Colon (tissue), 2 donors: ENCODE measurements at regions not wholly inside any gene's neighbourhood (a gene's known extent, or its start where the extent isn't known, plus 50 kb on each side); places are given as distances from the start of the nearest gene placed in this dataset.
"Not testable (repeated sequence)": the region's sequence is repeated elsewhere in the genome, so short reads cannot be mapped to it uniquely, and the experiment has no call there.

Experiments
- FAIRE-seq: peaks from 2 replicates; lab custom pipeline; 2012; peaks lifted over from hg19 to GRCh38; lab: Jason Lieb, UNC
- donor health status: control.
- donor health status: control.

GRCh38 chr2:11877764-11878163, 131.3 kb downstream of the LPIN1 start:
- no peak for FAIRE-seq

- FAIRE-seq = not testable (repeated sequence)
Observed at GRCh38 chr2:11885253-11885652, 138.8 kb downstream of the LPIN1 start.

GRCh38 chr2:11886899-11887298, 140.5 kb downstream of the LPIN1 start:
- not testable (repeated sequence) for FAIRE-seq

DNA sequence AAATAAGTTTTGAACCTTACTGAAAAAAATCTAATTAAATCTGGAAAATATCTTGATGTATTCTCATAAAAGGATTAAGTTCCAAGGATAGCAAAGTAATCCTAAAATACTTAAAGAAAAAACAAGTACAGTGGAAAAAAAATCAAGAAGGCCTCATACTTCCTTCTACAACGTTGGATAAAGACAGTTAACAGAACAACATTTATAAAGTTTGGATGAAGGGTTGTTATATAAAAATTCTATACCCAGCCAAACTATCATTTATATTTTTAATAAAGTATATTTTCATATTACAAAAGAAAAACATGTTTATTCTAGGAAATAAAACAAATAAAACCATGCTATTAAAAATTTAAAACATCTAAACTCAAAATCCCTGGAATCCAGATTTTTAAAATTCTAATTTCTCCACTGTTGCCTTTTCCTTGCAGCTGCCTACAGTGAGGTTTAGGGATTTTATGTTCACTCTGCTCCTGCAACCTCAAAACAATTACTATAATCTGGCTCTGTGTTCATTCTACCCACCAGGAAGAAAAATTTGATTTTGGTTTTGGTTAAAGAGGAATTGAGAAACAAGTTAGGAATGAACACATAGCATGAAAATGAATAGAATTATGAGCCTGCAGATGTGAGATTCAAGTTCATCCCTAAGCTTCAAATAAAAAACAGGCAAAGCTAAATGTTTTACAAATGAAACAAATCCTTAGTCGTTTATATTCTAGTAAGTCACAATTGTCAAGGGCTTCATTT, 142.8 kb downstream of the LPIN1 start:
- no peak for FAIRE-seq

DNA sequence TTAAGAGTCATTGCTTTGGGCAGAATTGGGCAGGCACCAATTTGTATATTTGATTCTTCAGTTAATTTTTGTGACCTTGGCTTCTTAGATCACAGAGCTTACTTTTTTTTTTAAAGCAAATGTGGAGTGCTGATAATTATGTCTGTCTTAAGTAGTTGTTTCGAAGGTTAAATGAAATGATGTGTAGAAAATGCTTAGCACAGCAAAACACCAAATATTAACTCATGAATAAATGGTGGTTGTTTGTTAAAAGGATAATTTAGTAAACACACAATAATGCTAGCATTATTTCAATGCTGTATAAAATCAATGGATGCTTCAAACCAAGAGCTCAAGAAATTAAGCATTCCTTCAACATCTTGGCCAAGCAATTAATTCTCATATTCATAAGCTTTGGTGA, 143.4 kb downstream of the LPIN1 start:
- FAIRE-seq = no peak

DNA sequence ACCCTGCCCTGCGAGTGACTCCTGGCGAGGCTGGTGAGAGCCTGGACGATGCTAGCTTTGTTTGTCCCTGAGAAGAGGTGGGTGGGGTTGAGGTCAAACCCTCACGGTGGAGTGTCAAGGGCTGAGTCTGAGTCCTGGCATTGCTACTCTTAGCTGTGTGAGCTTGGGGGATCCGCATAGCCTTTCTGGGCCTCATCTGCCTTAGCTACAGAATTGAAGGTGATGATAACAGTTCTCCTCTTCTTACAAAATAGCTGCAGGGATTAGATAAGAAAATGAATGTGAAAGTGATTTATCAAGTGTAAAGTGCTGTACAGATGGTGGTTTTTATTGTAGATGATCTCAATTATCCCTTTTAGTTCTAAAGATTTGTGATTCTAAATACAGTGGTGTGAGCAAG, 144.6 kb downstream of the LPIN1 start:
- no peak for FAIRE-seq

- FAIRE-seq = no peak
Observed at GRCh38 chr2:11891671-11892440, 145.4 kb downstream of the LPIN1 start.

DNA sequence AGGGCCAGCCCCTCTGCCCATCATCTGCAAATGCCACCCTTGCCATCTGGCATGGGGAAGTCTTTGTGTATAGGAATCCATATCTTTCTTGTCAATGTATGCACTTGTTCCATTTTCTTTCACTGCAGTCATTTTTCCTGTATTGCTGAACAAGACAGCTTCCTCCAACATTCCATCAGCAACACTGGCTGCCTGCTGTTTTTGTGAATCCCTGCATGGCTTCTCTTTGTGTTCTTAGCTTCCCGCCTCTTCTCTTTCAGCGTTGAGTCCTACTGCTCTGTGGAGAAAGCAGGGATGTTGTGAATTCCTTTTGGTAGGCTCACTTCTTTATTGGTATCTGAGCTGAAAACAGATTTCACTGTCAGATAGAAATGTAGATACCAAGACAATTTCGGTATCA, 150.0 kb downstream of the LPIN1 start:
- FAIRE-seq = no peak

- FAIRE-seq = no peak
Observed at GRCh38 chr2:11898576-11898975, 152.1 kb downstream of the LPIN1 start.

GRCh38 chr2:11899264-11899818, 152.9 kb downstream of the LPIN1 start:
- FAIRE-seq = no peak

DNA sequence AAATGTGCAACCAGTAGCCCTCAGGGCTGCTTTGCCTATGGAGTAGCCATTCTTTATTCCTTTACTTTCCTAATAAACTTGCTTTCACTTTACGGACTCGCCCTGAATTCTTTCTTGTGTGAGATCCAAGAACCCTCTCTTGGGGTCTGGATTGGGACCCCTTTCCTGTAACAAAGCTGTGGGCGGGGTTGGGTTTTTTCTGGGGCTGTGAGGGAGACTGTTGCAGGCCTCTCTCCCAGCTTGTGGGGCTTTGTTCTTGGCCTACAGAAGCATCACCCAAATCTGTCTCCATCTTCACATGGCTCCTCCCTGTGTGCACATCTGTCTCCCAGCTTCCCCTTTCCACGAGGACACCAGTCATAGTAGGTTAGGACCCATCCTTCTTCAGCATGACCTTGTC, 154.5 kb downstream of the LPIN1 start:
- not testable (repeated sequence) for FAIRE-seq

- FAIRE-seq = no peak
Observed at GRCh38 chr2:11901351-11902069, 155.1 kb downstream of the LPIN1 start.

DNA sequence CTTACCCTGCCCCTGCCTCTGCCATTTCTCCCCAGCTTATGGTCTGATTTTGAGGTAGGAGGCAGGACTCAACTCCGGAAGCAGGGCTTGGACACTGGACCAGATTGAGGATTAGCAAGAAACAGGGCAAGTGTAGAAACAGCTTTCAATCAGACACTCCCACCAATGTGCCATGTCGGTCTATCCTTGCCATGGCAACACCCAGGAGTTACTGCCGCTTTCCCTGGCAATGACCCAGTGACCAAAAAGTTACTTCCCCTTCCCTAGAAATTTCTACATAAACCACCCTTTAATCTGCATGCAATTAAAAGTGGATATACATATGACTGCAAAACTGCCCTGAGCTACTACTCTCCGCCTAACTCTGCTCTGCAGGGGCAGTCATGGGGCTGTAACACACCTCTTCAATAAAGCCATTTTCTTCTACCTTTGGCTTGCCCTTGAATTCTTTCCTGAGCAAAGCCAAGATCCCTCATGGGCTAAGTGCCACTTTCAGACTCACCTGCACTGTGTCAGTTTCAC, 156.7 kb downstream of the LPIN1 start:
- FAIRE-seq = no peak

DNA sequence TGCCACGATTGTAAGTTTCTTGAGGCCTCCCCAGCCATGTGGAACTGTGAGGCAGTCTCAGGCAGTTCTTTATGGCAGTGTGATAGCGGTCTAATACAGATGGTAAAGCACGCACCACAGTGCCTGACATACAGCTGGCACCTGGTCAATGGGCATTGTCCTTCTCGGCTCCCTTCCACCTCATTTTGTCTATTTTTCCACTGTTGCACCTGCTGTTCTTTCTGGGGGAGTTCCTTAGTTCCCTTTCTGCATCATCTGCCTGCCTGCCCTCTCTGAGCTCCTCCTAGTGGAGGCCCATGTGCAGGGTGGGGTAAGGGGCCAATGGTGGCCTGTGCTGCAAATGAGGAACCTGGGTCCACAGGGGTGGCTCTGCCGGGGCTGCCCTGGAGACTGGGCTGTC, 157.6 kb downstream of the LPIN1 start:
- no peak for FAIRE-seq

GRCh38 chr2:11904941-11905340, 158.5 kb downstream of the LPIN1 start:
- no peak for FAIRE-seq

GRCh38 chr2:11907190-11907589, 160.8 kb downstream of the LPIN1 start:
- FAIRE-seq = no peak

GRCh38 chr2:11910971-11911370, 164.5 kb downstream of the LPIN1 start:
- FAIRE-seq = no peak

- no peak for FAIRE-seq
Observed at GRCh38 chr2:11912980-11913379, 166.5 kb downstream of the LPIN1 start.

DNA sequence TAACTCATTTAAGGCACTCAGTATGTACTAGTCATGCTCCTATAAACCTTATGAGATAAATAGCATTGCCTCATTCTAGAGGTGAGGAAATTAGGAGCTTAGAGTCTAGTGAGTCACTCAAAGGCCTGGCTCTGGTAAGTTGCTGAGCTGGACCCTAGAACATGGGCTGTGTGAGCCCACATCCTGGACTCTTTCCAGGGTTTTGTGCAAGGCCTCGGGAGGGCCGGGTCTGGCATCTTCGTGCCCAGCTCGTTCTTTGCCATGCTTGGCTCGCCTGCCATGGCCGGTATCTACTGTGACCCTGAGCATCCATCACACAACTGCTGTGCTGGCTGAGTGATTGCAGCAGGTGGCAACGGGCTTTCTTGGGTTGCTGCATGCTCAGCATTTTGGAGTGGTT, 168.0 kb downstream of the LPIN1 start:
- no peak for FAIRE-seq

DNA sequence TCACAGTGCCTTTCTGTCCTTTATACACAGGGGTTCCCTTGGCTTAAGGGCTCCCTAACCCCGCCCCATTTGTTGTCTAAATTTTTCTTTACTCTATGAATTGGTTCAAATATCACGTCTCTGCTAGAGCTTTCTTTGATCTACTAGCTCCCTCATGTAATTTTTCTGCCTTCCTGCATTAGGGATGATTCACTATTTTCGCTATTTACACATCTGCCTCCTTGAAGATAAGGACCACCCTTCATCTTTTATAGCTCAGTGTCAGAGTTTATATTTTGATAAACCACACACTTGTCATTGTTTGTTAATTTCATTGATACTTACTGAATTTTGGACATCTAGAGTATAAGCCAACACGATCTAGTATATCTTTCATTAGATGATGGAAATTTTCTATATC, 169.2 kb downstream of the LPIN1 start:
- FAIRE-seq = no peak

DNA sequence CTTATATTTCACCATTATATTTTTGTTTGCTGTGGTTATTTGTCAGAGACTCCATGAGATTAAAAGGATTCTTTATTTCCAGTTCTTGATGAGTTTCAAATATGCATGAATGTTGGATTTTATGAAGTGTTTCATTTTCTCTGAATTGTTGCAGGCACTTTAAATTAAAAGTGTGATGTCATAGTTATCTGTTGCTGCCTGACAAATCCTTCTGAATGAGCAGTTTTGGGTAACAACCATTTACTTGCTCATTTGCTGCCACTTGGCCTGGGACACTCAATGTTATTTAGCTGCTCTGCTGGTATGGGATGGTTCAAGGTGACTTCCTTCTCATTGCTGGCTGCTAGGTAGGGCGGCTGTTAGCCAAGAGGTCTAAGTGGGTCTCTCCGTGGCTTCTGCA, 173.5 kb downstream of the LPIN1 start:
- FAIRE-seq = no peak

- no peak for FAIRE-seq
Observed at GRCh38 chr2:11920993-11921583, 174.7 kb downstream of the LPIN1 start.
